ENCODE measurements at regions not wholly inside any gene's neighbourhood (a gene's known extent, or its start where the extent isn't known, plus 50 kb on each side); places are given as distances from the start of the nearest gene placed in this dataset.

GRCh38 chr18:78716581-78716980 lies 263.0 kb upstream of the SALL3 start:
- Histone ChIP-seq H3K27me3 (ENCODE audit: insufficient read depth, low read depth) (no peaks in the 10 kb centered on the region), H3K36me3 (ENCODE audit: insufficient read depth) (no peaks in the 10 kb centered on the region), H4K20me1 (ENCODE audit: insufficient read depth) (no peaks in the 10 kb centered on the region), H3K9ac (no peak overlapping the region), H3K27ac (peak overlapping the region; percentile 78), H3K79me2 (ENCODE audit: insufficient read depth, low read depth) (no peaks in the 10 kb centered on the region), H3K4me1 (ENCODE audit: low read depth, poor library complexity, severe bottlenecking) (peaks cover 28% of the 10 kb centered on the region), H3K4me2 (peak overlapping the region; percentile 15; the same call in 1 of the 2 replicates), H2AFZ (ENCODE audit: low read depth) (peak overlapping the region; percentile 55; the same call in 1 of the 2 replicates), H3K4me3 (IDR thresholded peaks at IDR 0.05; ENCODE audit: insufficient read depth, low read depth, low read length) (no peak overlapping the region)
- TF ChIP-seq, protein P1, sequence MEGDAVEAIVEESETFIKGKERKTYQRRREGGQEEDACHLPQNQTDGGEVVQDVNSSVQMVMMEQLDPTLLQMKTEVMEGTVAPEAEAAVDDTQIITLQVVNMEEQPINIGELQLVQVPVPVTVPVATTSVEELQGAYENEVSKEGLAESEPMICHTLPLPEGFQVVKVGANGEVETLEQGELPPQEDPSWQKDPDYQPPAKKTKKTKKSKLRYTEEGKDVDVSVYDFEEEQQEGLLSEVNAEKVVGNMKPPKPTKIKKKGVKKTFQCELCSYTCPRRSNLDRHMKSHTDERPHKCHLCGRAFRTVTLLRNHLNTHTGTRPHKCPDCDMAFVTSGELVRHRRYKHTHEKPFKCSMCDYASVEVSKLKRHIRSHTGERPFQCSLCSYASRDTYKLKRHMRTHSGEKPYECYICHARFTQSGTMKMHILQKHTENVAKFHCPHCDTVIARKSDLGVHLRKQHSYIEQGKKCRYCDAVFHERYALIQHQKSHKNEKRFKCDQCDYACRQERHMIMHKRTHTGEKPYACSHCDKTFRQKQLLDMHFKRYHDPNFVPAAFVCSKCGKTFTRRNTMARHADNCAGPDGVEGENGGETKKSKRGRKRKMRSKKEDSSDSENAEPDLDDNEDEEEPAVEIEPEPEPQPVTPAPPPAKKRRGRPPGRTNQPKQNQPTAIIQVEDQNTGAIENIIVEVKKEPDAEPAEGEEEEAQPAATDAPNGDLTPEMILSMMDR (conservative IDR thresholded peaks at IDR 0.05; ENCODE audit: low read depth, low read length): no peak

GRCh38 chr18:78717051-78717765 lies 262.4 kb upstream of the SALL3 start:
- H3K4me1 ChIP-seq (ENCODE audit: low read depth, poor library complexity, severe bottlenecking): peaks cover 28% of the 10 kb centered on the region
- H3K79me2 ChIP-seq (ENCODE audit: insufficient read depth, low read depth): no peaks in the 10 kb centered on the region
- H3K4me2 ChIP-seq: no peak overlapping the region; the same call in 1 of the 2 replicates
- H4K20me1 ChIP-seq (ENCODE audit: insufficient read depth): no peaks in the 10 kb centered on the region
- H3K36me3 ChIP-seq (ENCODE audit: insufficient read depth): no peaks in the 10 kb centered on the region
- no peaks in the 10 kb centered on the region for H3K27me3 ChIP-seq (ENCODE audit: insufficient read depth, low read depth)
- no peak overlapping the region for H3K9ac ChIP-seq
- TF ChIP-seq, protein P1 (conservative IDR thresholded peaks at IDR 0.05; ENCODE audit: low read depth, low read length): no peak
- H3K27ac ChIP-seq: peak overlapping the region; percentile 78; the same call in 1 of the 2 replicates
- no peak overlapping the region for H2AFZ ChIP-seq (ENCODE audit: low read depth)
- no peak overlapping the region for H3K4me3 ChIP-seq (IDR thresholded peaks at IDR 0.05; ENCODE audit: insufficient read depth, low read depth, low read length)

DNA sequence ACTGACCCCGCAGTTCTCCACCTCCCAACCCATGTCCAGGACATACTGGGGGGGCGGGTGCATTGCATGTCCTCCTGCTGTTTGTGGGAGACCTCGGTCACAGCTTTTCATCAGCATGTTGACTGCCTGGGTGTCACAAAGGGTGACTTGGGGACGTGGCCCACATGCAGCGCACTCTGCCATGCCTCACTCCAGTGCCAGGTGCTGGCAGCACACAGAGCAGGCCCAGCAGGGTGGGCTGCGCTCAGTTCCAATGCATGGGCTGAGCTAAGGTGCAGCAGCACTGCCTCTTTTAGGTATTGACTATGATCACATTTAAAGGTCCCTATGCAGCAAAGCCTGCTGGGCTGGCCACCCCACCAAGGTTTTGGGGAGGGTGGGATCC lies 261.9 kb upstream of the SALL3 start:
- H3K79me2 ChIP-seq (ENCODE audit: insufficient read depth, low read depth): no peaks in the 10 kb centered on the region
- H3K27ac ChIP-seq: no peak overlapping the region
- no peaks in the 10 kb centered on the region for H3K36me3 ChIP-seq (ENCODE audit: insufficient read depth)
- no peaks in the 10 kb centered on the region for H4K20me1 ChIP-seq (ENCODE audit: insufficient read depth)
- H2AFZ ChIP-seq (ENCODE audit: low read depth): no peak overlapping the region
- H3K27me3 ChIP-seq (ENCODE audit: insufficient read depth, low read depth): no peaks in the 10 kb centered on the region
- TF ChIP-seq, protein P1 (conservative IDR thresholded peaks at IDR 0.05; ENCODE audit: low read depth, low read length): no peak
- no peak overlapping the region for H3K9ac ChIP-seq
- peaks cover 28% of the 10 kb centered on the region for H3K4me1 ChIP-seq (ENCODE audit: low read depth, poor library complexity, severe bottlenecking)
- no peak overlapping the region for H3K4me3 ChIP-seq (IDR thresholded peaks at IDR 0.05; ENCODE audit: insufficient read depth, low read depth, low read length)
- H3K4me2 ChIP-seq: no peak overlapping the region

DNA sequence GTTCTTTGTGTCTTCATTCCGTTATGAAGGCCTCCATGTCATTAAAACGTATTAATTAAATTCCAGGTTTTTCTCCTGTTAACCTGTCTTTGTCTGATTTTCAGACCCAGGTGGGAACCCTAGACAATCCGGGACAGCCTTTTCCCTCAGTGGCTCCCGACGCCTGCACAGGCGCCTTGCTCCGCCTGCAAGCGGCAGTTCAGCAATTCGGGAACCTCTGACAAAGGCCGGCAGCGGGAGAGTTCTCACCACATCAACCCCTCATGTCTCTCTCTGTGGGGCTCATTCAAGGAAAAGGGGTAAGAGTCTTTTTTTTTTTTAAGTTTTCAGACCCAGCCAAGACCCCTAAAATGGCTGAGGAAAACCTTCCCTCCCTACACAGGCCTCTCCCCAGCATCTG lies 259.8 kb upstream of the SALL3 start:
- Histone ChIP-seq H3K4me1 (ENCODE audit: low read depth, poor library complexity, severe bottlenecking) (peaks cover 23% of the 10 kb centered on the region), H3K27me3 (ENCODE audit: insufficient read depth, low read depth) (no peaks in the 10 kb centered on the region), H3K4me3 (IDR thresholded peaks at IDR 0.05; ENCODE audit: insufficient read depth, low read depth, low read length) (no peak overlapping the region), H4K20me1 (ENCODE audit: insufficient read depth) (no peaks in the 10 kb centered on the region), H3K36me3 (ENCODE audit: insufficient read depth) (no peaks in the 10 kb centered on the region), H3K79me2 (ENCODE audit: insufficient read depth, low read depth) (no peaks in the 10 kb centered on the region), H3K4me2 (no peak overlapping the region), H3K9ac (no peak overlapping the region), H3K27ac (no peak overlapping the region), H2AFZ (ENCODE audit: low read depth) (no peak overlapping the region)
- TF ChIP-seq, protein P1 (conservative IDR thresholded peaks at IDR 0.05; ENCODE audit: low read depth, low read length): no peak

Measured in KMS-11 (cell line).